GM23248 (cell line): ENCODE measurements at regions not wholly inside any gene's neighbourhood (a gene's known extent, or its start where the extent isn't known, plus 50 kb on each side); places are given as distances from the start of the nearest gene placed in this dataset.

Experiments used
- EZH2 ChIP-seq: fragments of 200-600 bp; sonication (generic); IDR thresholded peaks from 2 replicates; pipeline ENCODE4 v1.6.1; 2018; ENCODE audit warnings: antibody characterized with exemption, mild to moderate bottlenecking; ENCODE audit not compliant: insufficient read depth, poor library complexity, severe bottlenecking
- EZH2phosphoT487 ChIP-seq: fragments of 200-600 bp; sonication (generic); IDR thresholded peaks from 2 replicates; pipeline ENCODE4 v1.6.1; 2018; ENCODE audit warnings: antibody characterized with exemption, moderate library complexity, mild to moderate bottlenecking, low read depth; ENCODE audit not compliant: insufficient read depth

- TF ChIP-seq EZH2 (no peak), EZH2phosphoT487 (no peak)
These were observed 335.7 kb upstream of the MGAT5 start for GRCh38 chr2:133918141-133918540.
